HL-60 (cell line): ENCODE measurements at regions not wholly inside any gene's neighbourhood (a gene's known extent, or its start where the extent isn't known, plus 50 kb on each side); places are given as distances from the start of the nearest gene placed in this dataset.

ENCODE experiments used
- CTCF ChIP-seq: IDR thresholded peaks from one replicate; pipeline ENCODE4 v1.5.1; 2011; ENCODE audit warnings: low read length, control low read depth, inconsistent platforms; ENCODE audit not compliant: insufficient read depth
- POLR2AphosphoS5 ChIP-seq: IDR thresholded peaks from 2 replicates; pipeline ENCODE4 v1.6.1; 2012; ENCODE audit warnings: low read depth

- no peak for TF ChIP-seq POLR2AphosphoS5
- no peak for TF ChIP-seq CTCF
Observed at GRCh38 chr12:72173974-72174373, 98.2 kb upstream of the TRHDE start.
